ENCODE measurements at regions not wholly inside any gene's neighbourhood (a gene's known extent, or its start where the extent isn't known, plus 50 kb on each side); places are given as distances from the start of the nearest gene placed in this dataset.
"Not testable (repeated sequence)": the region's sequence is repeated elsewhere in the genome, so short reads cannot be mapped to it uniquely, and the experiment has no call there.

DNA sequence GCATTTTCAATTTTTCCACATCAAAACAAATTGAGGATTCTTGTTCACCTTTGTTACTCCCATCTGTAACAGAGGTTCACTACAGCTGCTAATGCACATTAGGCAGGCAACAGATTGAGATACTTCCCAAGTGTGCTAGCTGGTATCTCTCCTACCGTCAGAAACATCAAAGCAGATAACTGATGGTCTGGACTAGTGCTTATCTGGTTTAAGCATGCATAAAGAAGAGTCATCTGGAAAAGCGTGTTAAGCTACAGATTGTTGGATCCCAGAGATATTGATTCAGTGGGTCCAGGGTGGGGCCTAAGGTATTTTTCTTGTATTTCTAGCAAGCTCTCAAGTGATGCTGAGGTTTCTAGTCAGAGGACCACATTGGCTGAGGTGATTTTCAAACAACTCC is 122.0 kb upstream of the NEK3 start:
- DNase-seq; intact Hi-C loops (cut with DNase I); H3K27ac ChIP-seq (ENCODE audit: low read depth in 1 of 2, low read length in 2 of 2); H3K27me3 ChIP-seq (ENCODE audit: control insufficient read depth in 1 of 2, insufficient read depth in 2 of 2, low read length in 1 of 2); H3K36me3 ChIP-seq (ENCODE audit: control insufficient read depth in 1 of 2, insufficient read depth in 2 of 2, low read length in 1 of 2); H3K9me3 ChIP-seq (ENCODE audit: control insufficient read depth, low read length); H3K4me1 ChIP-seq (ENCODE audit: control insufficient read depth in 1 of 2, insufficient read depth in 2 of 2, low read length in 2 of 2); ATAC-seq (ENCODE audit: low FRiP score); H3K4me3 ChIP-seq (ENCODE audit: low read length in 2 of 2): not testable (repeated sequence)
- WGBS, 2 donors = 77 to 84% methylated on average over 2 of the region's 2 CpGs

DNA sequence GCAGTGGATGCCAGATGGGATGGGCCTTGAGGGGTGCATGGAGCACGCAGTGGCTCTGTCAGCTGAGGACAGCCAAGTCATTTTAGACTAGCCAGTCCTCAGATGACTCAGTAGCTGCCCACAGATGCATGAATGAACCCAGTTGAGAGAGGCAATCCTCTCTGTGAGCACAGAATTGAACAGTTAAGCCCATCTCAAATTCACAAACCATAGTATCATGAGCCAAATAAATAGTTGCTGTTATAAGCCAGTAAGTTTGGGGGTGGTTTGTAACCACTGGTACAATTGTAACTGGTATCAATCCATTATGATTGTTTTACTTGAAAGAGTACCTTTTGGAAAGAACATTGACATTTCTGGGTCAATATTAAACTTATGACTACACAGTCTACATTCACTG is 120.0 kb upstream of the NEK3 start:
- DNase-seq; H3K27me3 ChIP-seq (ENCODE audit: control insufficient read depth in 1 of 2, insufficient read depth in 2 of 2, low read length in 1 of 2); H3K27ac ChIP-seq (ENCODE audit: low read depth in 1 of 2, low read length in 2 of 2); H3K36me3 ChIP-seq (ENCODE audit: control insufficient read depth in 1 of 2, insufficient read depth in 2 of 2, low read length in 1 of 2); H3K9me3 ChIP-seq (ENCODE audit: control insufficient read depth, low read length); ATAC-seq (ENCODE audit: low FRiP score); intact Hi-C loops (cut with DNase I); H3K4me3 ChIP-seq (ENCODE audit: low read length in 2 of 2); H3K4me1 ChIP-seq (ENCODE audit: control insufficient read depth in 1 of 2, insufficient read depth in 2 of 2, low read length in 2 of 2): not testable (repeated sequence)
- WGBS, 2 donors = no CpG with 5 or more reads among the region's 1 CpG

DNA sequence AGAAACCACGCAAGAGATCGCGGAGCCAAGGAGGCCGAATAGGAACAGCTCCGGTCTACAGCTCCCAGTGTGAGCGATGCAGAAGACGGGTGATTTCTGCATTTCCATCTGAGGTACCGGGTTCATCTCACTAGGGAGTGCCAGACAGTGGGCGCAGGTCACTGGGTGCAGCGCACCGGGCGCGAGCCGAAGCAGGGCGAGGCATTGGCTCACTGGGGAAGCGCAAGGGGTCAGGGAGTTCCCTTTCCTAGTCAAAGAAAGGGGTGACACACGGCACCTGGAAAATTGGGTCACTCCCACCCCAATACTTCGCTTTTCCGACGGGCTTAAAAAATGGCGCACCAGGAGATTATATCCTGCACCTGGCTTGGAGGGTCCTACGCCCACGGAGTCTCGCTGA is 94.9 kb upstream of the NEK3 start:
- H3K36me3 ChIP-seq (ENCODE audit: control insufficient read depth in 1 of 2, insufficient read depth in 2 of 2, low read length in 1 of 2); H3K4me3 ChIP-seq (ENCODE audit: low read length in 2 of 2); H3K27ac ChIP-seq (ENCODE audit: low read depth in 1 of 2, low read length in 2 of 2); H3K9me3 ChIP-seq (ENCODE audit: control insufficient read depth, low read length); ATAC-seq (ENCODE audit: low FRiP score); H3K27me3 ChIP-seq (ENCODE audit: control insufficient read depth in 1 of 2, insufficient read depth in 2 of 2, low read length in 1 of 2); intact Hi-C loops (cut with DNase I); H3K4me1 ChIP-seq (ENCODE audit: control insufficient read depth in 1 of 2, insufficient read depth in 2 of 2, low read length in 2 of 2): not testable (repeated sequence)
- DNase-seq = peak in 1 of 2 donors; percentile 36
- WGBS, 2 donors = 93 to 94% methylated on average over 23 to 24 of the region's 24 CpGs

DNA sequence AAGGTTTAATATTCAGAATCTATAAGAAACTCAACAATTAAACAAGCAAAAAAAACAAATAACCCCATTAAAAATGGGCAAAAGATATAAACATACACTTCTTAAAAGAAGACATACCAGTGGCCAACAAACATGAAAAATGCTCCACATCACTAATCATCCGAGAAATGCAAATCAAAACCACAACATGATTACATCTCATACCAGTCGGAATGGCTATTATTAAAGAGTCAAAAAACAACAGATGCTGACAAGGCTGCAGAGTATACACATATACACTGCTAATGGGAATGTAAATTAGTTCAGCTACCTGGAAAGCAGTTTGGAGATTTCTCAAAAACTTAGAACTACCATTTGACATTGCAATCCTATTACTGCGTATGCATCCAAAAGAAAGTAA is 81.4 kb upstream of the NEK3 start:
- H3K27ac ChIP-seq (ENCODE audit: low read depth in 1 of 2, low read length in 2 of 2); H3K27me3 ChIP-seq (ENCODE audit: control insufficient read depth in 1 of 2, insufficient read depth in 2 of 2, low read length in 1 of 2); H3K4me3 ChIP-seq (ENCODE audit: low read length in 2 of 2); H3K9me3 ChIP-seq (ENCODE audit: control insufficient read depth, low read length); H3K36me3 ChIP-seq (ENCODE audit: control insufficient read depth in 1 of 2, insufficient read depth in 2 of 2, low read length in 1 of 2); ATAC-seq (ENCODE audit: low FRiP score); H3K4me1 ChIP-seq (ENCODE audit: control insufficient read depth in 1 of 2, insufficient read depth in 2 of 2, low read length in 2 of 2); DNase-seq; intact Hi-C loops (cut with DNase I): not testable (repeated sequence)
- WGBS, 2 donors = 78 to 83% methylated on average over 3 of the region's 3 CpGs

DNA sequence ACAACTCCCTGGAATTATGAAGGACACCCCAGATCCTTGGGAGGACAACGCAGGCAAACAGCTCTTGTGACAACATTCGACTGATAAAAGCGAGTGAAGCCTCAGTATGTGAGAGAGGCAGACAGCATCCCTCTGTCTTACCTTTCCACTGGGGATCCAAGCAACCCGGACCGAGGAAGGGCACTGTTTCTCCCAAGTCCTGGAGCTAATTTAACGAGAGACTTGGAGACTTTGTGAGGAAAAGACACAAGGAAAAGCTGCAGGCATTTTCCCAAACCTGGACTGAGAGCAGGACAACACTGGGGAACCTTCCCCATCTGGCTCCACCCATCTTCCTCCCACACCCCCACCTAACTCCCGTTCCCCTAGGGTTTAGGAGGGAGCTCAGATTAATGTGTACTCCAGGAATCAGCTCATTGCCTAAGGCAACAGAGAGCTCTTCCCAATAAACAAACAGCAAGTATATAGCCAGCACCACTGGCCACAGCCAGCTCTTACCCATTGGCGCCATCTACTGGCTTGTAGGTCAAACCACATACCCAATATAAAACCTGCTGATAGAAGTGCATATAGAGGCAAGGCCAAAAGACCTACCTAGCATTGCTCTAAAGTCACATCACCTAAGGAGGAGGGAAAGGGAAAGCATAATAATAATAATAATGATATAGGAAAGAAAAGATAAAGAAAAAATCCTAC is 76.7 kb upstream of the NEK3 start:
- H3K27ac ChIP-seq (ENCODE audit: low read depth in 1 of 2, low read length in 2 of 2); intact Hi-C loops (cut with DNase I); H3K36me3 ChIP-seq (ENCODE audit: control insufficient read depth in 1 of 2, insufficient read depth in 2 of 2, low read length in 1 of 2); H3K9me3 ChIP-seq (ENCODE audit: control insufficient read depth, low read length); H3K4me3 ChIP-seq (ENCODE audit: low read length in 2 of 2); H3K27me3 ChIP-seq (ENCODE audit: control insufficient read depth in 1 of 2, insufficient read depth in 2 of 2, low read length in 1 of 2); H3K4me1 ChIP-seq (ENCODE audit: control insufficient read depth in 1 of 2, insufficient read depth in 2 of 2, low read length in 2 of 2): not testable (repeated sequence)
- 0 to 1% methylated on average over 3 to 4 of the region's 8 CpGs for WGBS, 2 donors
- ATAC-seq (ENCODE audit: low FRiP score) (peak; percentile 90), DNase-seq (peak in 1 of 2 donors; percentile 46)

DNA sequence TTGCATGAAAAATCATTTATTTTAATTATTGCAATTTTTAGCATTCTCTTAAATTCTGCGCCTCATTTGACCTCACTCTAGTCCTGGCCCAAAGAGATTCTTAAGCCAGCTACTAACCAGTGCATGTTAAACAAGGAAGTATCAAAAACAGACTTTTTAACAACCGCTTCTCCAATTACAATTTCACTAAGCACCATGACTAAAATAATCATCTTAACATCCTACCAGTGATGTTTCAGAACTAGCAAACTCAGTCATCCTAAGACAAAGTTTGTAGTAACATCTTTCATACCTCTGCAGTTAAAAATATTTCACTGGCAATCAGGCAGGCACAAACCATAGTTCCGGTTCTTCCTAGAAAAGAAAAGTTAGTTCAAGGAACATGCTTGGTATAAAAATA is 75.5 kb upstream of the NEK3 start:
- DNase-seq; H3K9me3 ChIP-seq (ENCODE audit: control insufficient read depth, low read length); H3K27me3 ChIP-seq (ENCODE audit: control insufficient read depth in 1 of 2, insufficient read depth in 2 of 2, low read length in 1 of 2); H3K36me3 ChIP-seq (ENCODE audit: control insufficient read depth in 1 of 2, insufficient read depth in 2 of 2, low read length in 1 of 2); H3K27ac ChIP-seq (ENCODE audit: low read depth in 1 of 2, low read length in 2 of 2); H3K4me3 ChIP-seq (ENCODE audit: low read length in 2 of 2); intact Hi-C loops (cut with DNase I); H3K4me1 ChIP-seq (ENCODE audit: control insufficient read depth in 1 of 2, insufficient read depth in 2 of 2, low read length in 2 of 2); ATAC-seq (ENCODE audit: low FRiP score): not testable (repeated sequence)
- WGBS, 2 donors = 45 to 46% methylated on average over 2 of the region's 3 CpGs

DNA sequence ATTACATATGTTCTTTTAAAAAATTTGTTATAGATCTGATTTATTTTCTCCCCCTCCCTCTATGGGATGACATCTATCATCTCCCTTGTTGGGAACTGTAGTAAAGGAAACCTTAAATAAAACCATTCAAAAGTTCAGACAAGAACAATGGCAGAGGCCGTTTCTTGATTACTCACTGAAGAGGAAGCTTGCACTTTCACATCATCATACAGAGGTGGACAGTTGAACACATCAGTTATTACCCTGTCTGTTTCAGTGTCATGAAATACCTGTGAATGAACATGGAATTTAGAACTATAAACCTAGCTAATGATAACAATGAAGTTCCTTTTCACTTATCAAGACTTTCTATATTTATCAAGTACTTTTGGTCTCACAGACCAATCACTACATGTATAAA is 63.7 kb upstream of the NEK3 start:
- WGBS, 2 donors = 59 to 66% methylated on average over 1 of the region's 1 CpG
- H3K36me3 ChIP-seq (ENCODE audit: control insufficient read depth in 1 of 2, insufficient read depth in 2 of 2, low read length in 1 of 2) = not testable (repeated sequence)

GRCh38 chr13:52213920-52214319 is 54.5 kb upstream of the NEK3 start:
- DNase-seq; ATAC-seq (ENCODE audit: low FRiP score); H3K9me3 ChIP-seq (ENCODE audit: control insufficient read depth, low read length); H3K27me3 ChIP-seq (ENCODE audit: control insufficient read depth in 1 of 2, insufficient read depth in 2 of 2, low read length in 1 of 2); H3K4me3 ChIP-seq (ENCODE audit: low read length in 2 of 2); H3K4me1 ChIP-seq (ENCODE audit: control insufficient read depth in 1 of 2, insufficient read depth in 2 of 2, low read length in 2 of 2); H3K36me3 ChIP-seq (ENCODE audit: control insufficient read depth in 1 of 2, insufficient read depth in 2 of 2, low read length in 1 of 2); intact Hi-C loops (cut with DNase I); H3K27ac ChIP-seq (ENCODE audit: low read depth in 1 of 2, low read length in 2 of 2): not testable (repeated sequence)
- 83 to 89% methylated on average over 1 of the region's 1 CpG for WGBS, 2 donors

More for the DNA sequence above, 63.7 kb upstream of the NEK3 start:
- intact Hi-C loops (cut with DNase I); DNase-seq; H3K27me3 ChIP-seq (ENCODE audit: control insufficient read depth in 1 of 2, insufficient read depth in 2 of 2, low read length in 1 of 2); ATAC-seq (ENCODE audit: low FRiP score); H3K4me1 ChIP-seq (ENCODE audit: control insufficient read depth in 1 of 2, insufficient read depth in 2 of 2, low read length in 2 of 2); H3K9me3 ChIP-seq (ENCODE audit: control insufficient read depth, low read length); H3K4me3 ChIP-seq (ENCODE audit: low read length in 2 of 2); H3K27ac ChIP-seq (ENCODE audit: low read depth in 1 of 2, low read length in 2 of 2): not testable (repeated sequence)

- intact Hi-C loops (cut with DNase I); H3K27me3 ChIP-seq (ENCODE audit: control insufficient read depth in 1 of 2, insufficient read depth in 2 of 2, low read length in 1 of 2); H3K36me3 ChIP-seq (ENCODE audit: control insufficient read depth in 1 of 2, insufficient read depth in 2 of 2, low read length in 1 of 2); DNase-seq; H3K27ac ChIP-seq (ENCODE audit: low read depth in 1 of 2, low read length in 2 of 2); ATAC-seq (ENCODE audit: low FRiP score); H3K4me3 ChIP-seq (ENCODE audit: low read length in 2 of 2); H3K4me1 ChIP-seq (ENCODE audit: control insufficient read depth in 1 of 2, insufficient read depth in 2 of 2, low read length in 2 of 2); H3K9me3 ChIP-seq (ENCODE audit: control insufficient read depth, low read length): not testable (repeated sequence)
- 58 to 63% methylated on average over 1 of the region's 1 CpG for whole genome bisulfite sequencing, 2 donors
Observed at GRCh38 chr13:52212886-52213285, 53.5 kb upstream of the NEK3 start.
